ENCODE measurements at regions not wholly inside any gene's neighbourhood (a gene's known extent, or its start where the extent isn't known, plus 50 kb on each side); places are given as distances from the start of the nearest gene placed in this dataset.

DNA sequence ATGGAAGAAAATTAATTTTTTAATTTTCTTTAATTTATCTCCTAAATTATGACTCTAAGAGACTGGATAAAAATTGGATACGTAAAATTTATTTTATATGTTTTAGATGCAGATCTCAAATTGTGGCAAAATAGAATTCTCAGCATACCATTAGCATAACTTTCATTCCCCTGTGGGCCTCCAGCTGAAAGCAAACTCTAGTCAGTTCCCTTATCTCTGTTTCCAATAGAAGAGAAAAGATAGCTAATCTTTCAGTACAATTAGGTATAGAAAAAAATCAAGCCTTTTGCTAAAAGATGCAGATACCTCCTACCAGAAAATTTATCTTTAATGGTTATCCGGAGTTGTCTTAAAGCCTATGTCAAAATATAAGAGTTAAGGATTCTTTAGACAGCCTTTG, 1530.6 kb downstream of the EFNA5 start:
- TF ChIP-seq CREB1 (IDR thresholded peaks at IDR 0.05; ENCODE audit: low read depth) (no peak), NFIC (IDR thresholded peaks at IDR 0.05) (no peak), CEBPB (IDR thresholded peaks at IDR 0.05) (no peak), MAX (IDR thresholded peaks at IDR 0.05) (no peak), TEAD4 (IDR thresholded peaks at IDR 0.05) (no peak)

GRCh38 chr5:106136061-106136460, 1534.7 kb downstream of the EFNA5 start:
- no peak for TF ChIP-seq TEAD4 (IDR thresholded peaks at IDR 0.05)
- TF ChIP-seq NFIC (IDR thresholded peaks at IDR 0.05), result no peak
- TF ChIP-seq, protein P1, sequence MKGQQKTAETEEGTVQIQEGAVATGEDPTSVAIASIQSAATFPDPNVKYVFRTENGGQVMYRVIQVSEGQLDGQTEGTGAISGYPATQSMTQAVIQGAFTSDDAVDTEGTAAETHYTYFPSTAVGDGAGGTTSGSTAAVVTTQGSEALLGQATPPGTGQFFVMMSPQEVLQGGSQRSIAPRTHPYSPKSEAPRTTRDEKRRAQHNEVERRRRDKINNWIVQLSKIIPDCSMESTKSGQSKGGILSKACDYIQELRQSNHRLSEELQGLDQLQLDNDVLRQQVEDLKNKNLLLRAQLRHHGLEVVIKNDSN (IDR thresholded peaks at IDR 0.05), result no peak

DNA sequence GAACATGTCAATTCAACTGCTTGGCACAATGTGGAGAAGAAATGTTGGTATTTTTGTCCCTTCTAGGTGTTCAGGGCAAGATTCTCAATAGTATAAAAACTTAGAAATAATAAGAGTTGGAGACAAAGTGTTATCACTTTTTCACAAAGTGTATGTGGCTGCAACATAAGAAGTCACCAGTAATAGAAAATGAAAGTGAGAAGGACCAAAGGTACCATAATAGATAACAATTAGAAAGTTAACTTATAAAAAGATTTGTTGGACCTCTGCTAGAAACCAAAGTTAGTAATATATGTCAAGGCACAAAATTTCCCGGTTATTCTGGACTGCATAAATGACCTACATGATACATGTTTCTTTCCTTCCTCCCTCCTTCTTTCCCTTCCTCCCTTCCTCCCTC, 1535.3 kb downstream of the EFNA5 start:
- TF ChIP-seq TAF1 (IDR thresholded peaks at IDR 0.05; ENCODE audit: low read depth) (no peak), TCF12 (IDR thresholded peaks at IDR 0.05; ENCODE audit: low read depth) (no peak), FOXM1 (IDR thresholded peaks at IDR 0.05; ENCODE audit: borderline replicate concordance, low read depth) (no peak), EGR1 (IDR thresholded peaks at IDR 0.05) (no peak), YY1 (IDR thresholded peaks at IDR 0.05; ENCODE audit: low read depth) (no peak), NFIC (IDR thresholded peaks at IDR 0.05) (no peak), CREB1 (IDR thresholded peaks at IDR 0.05; ENCODE audit: low read depth) (no peak), ZBTB7A (IDR thresholded peaks at IDR 0.05; ENCODE audit: low read depth) (no peak), RAD21 (IDR thresholded peaks at IDR 0.05; ENCODE audit: low read depth) (no peak)
- TF ChIP-seq, protein P1 (IDR thresholded peaks at IDR 0.05), result no peak

DNA sequence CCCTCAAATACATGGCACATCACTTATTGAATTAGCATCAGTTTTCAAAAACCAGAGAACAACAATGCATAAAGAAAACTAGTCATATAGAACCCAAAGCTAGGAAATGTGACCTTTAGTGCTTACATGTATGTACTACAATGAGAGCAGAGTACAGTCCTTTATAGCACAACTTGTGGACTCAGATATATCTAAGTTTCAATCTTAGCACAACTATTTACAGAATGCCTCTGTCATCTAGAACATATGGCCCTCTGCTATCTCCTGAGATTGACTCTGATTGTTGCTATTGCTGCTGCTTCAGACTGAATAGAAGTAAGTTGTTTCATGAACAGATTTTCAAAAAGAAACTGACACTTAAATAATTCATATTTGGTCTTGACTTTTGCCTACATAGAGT, 1536.2 kb downstream of the EFNA5 start:
- TF ChIP-seq RAD21 (IDR thresholded peaks at IDR 0.05; ENCODE audit: low read depth) (no peak), REST (IDR thresholded peaks at IDR 0.05; ENCODE audit: low read depth) (no peak), CREB1 (IDR thresholded peaks at IDR 0.05; ENCODE audit: low read depth) (no peak)
- TF ChIP-seq, protein P1 (IDR thresholded peaks at IDR 0.05), result no peak

- TF ChIP-seq EP300 (IDR thresholded peaks at IDR 0.05; ENCODE audit: borderline replicate concordance), result no peak
- TF ChIP-seq RAD21 (IDR thresholded peaks at IDR 0.05; ENCODE audit: low read depth), result no peak
- TF ChIP-seq FOXM1 (IDR thresholded peaks at IDR 0.05; ENCODE audit: borderline replicate concordance, low read depth), result no peak
- no peak for TF ChIP-seq REST (IDR thresholded peaks at IDR 0.05; ENCODE audit: low read depth)
- no peak for TF ChIP-seq YY1 (IDR thresholded peaks at IDR 0.05; ENCODE audit: low read depth)
- TF ChIP-seq ZBTB7A (IDR thresholded peaks at IDR 0.05; ENCODE audit: low read depth), result no peak
- no peak for TF ChIP-seq TCF12 (IDR thresholded peaks at IDR 0.05; ENCODE audit: low read depth)
- no peak for TF ChIP-seq NFIC (IDR thresholded peaks at IDR 0.05)
- no peak for TF ChIP-seq EGR1 (IDR thresholded peaks at IDR 0.05)
- TF ChIP-seq MAX (IDR thresholded peaks at IDR 0.05), result no peak
- TF ChIP-seq TAF1 (IDR thresholded peaks at IDR 0.05; ENCODE audit: low read depth), result no peak
- no peak for TF ChIP-seq CEBPB (IDR thresholded peaks at IDR 0.05)
- TF ChIP-seq TEAD4 (IDR thresholded peaks at IDR 0.05), result no peak
- TF ChIP-seq CREB1 (IDR thresholded peaks at IDR 0.05; ENCODE audit: low read depth), result no peak
- TF ChIP-seq, protein P1 (IDR thresholded peaks at IDR 0.05), result no peak
These were observed 1542.8 kb downstream of the EFNA5 start for GRCh38 chr5:106127985-106128384.

GRCh38 chr5:106127341-106127781, 1543.4 kb downstream of the EFNA5 start:
- TF ChIP-seq REST (IDR thresholded peaks at IDR 0.05; ENCODE audit: low read depth), result no peak
- TF ChIP-seq TCF12 (IDR thresholded peaks at IDR 0.05; ENCODE audit: low read depth), result no peak
- TF ChIP-seq CEBPB (IDR thresholded peaks at IDR 0.05), result no peak
- TF ChIP-seq EP300 (IDR thresholded peaks at IDR 0.05; ENCODE audit: borderline replicate concordance), result no peak
- TF ChIP-seq NFIC (IDR thresholded peaks at IDR 0.05), result no peak
- TF ChIP-seq FOXM1 (IDR thresholded peaks at IDR 0.05; ENCODE audit: borderline replicate concordance, low read depth), result no peak
